KMS-11 (cell line): ENCODE measurements at regions not wholly inside any gene's neighbourhood (a gene's known extent, or its start where the extent isn't known, plus 50 kb on each side); places are given as distances from the start of the nearest gene placed in this dataset.

Source experiments
- H2AFZ ChIP-seq: fragments of 200-600 bp; sonication (generic); 2 replicates; pipeline ENCODE4 v1.6.1; 2016; ENCODE audit warnings: antibody characterized with exemption, mixed run types, low read depth
- H3K27ac ChIP-seq: fragments of 200-600 bp; sonication (generic); 2 replicates; pipeline ENCODE4 v1.6.1; 2016; ENCODE audit warnings: mild to moderate bottlenecking, mixed run types
- H3K27me3 ChIP-seq: fragments of 200-600 bp; sonication (generic); 2 replicates; pipeline ENCODE4 v1.6.1; 2017; ENCODE audit warnings: mild to moderate bottlenecking, low read depth, mixed run types, moderate library complexity; ENCODE audit not compliant: insufficient read depth
- H3K36me3 ChIP-seq: fragments of 200-600 bp; sonication (generic); 2 replicates; pipeline ENCODE4 v1.6.1; 2017; ENCODE audit warnings: mild to moderate bottlenecking, mixed run types; ENCODE audit not compliant: insufficient read depth
- H3K4me1 ChIP-seq: fragments of 200-600 bp; sonication (generic); 2 replicates; pipeline ENCODE4 v1.6.1; 2016; ENCODE audit warnings: mild to moderate bottlenecking, low read depth, mixed run types; ENCODE audit not compliant: poor library complexity, severe bottlenecking
- H3K4me2 ChIP-seq: fragments of 200-600 bp; sonication (generic); 2 replicates; pipeline ENCODE4 v1.7.0; 2016; ENCODE audit warnings: mild to moderate bottlenecking, mixed run types
- H3K4me3 ChIP-seq: fragments of 200-600 bp; sonication (generic); IDR thresholded peaks from 2 replicates; pipeline ENCODE4 v1.6.1; 2017; ENCODE audit warnings: low read depth, low read length, mixed read lengths; ENCODE audit not compliant: insufficient read depth
- H3K79me2 ChIP-seq: fragments of 200-600 bp; sonication (generic); 2 replicates; pipeline ENCODE4 v1.6.1; 2016; ENCODE audit warnings: low read depth, mixed run types; ENCODE audit not compliant: insufficient read depth
- H3K9ac ChIP-seq: fragments of 200-600 bp; sonication (generic); 2 replicates; pipeline ENCODE4 v1.6.1; 2016; ENCODE audit warnings: mild to moderate bottlenecking, mixed run types
- H4K20me1 ChIP-seq: fragments of 200-600 bp; sonication (generic); 2 replicates; pipeline ENCODE4 v1.6.1; 2016; ENCODE audit warnings: mild to moderate bottlenecking, mixed run types; ENCODE audit not compliant: insufficient read depth
- TF ChIP-seq, protein P1 (sequence below): fragments of 200-600 bp; sonication (generic); conservative IDR thresholded peaks from 2 replicates; pipeline ENCODE4 v1.6.1; 2017; ENCODE audit warnings: low read depth, mild to moderate bottlenecking, antibody characterized with exemption, low read length, moderate library complexity, mixed read lengths

DNA sequence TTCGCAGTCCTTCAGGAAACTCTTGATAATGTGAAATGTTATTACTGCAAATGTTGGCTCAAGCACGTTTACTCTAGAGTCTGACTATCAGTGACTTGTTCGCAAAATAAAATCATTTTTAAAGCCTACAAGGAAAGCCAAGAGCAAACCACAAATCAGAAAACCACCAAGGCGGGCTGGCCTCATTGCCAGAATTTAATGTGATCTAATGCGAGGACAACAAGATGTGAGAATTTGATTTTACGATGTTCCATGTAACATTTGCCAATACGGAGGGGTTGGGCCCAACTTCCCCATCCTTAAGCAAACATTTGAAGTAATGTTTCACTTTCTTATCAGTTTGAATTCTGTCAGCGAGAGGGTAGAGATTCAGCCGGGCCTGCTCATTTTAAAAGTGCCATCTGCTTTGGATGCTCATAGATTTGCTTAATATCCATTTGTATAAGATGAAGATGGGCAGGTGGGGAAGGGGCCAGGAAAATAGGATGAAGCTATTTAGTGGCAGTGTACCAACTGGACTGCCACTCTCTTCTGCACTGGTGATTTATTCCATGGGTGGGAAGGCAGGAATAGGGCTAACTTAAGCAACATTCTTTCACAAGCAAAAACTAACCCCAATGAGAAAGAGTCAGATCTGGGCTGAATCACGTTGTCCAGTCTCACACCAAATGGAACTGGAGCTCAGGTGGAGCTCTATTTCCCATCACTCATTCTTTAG is 225.3 kb downstream of the ANAPC10 start:
- TF ChIP-seq, protein P1, sequence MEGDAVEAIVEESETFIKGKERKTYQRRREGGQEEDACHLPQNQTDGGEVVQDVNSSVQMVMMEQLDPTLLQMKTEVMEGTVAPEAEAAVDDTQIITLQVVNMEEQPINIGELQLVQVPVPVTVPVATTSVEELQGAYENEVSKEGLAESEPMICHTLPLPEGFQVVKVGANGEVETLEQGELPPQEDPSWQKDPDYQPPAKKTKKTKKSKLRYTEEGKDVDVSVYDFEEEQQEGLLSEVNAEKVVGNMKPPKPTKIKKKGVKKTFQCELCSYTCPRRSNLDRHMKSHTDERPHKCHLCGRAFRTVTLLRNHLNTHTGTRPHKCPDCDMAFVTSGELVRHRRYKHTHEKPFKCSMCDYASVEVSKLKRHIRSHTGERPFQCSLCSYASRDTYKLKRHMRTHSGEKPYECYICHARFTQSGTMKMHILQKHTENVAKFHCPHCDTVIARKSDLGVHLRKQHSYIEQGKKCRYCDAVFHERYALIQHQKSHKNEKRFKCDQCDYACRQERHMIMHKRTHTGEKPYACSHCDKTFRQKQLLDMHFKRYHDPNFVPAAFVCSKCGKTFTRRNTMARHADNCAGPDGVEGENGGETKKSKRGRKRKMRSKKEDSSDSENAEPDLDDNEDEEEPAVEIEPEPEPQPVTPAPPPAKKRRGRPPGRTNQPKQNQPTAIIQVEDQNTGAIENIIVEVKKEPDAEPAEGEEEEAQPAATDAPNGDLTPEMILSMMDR: no peak

DNA sequence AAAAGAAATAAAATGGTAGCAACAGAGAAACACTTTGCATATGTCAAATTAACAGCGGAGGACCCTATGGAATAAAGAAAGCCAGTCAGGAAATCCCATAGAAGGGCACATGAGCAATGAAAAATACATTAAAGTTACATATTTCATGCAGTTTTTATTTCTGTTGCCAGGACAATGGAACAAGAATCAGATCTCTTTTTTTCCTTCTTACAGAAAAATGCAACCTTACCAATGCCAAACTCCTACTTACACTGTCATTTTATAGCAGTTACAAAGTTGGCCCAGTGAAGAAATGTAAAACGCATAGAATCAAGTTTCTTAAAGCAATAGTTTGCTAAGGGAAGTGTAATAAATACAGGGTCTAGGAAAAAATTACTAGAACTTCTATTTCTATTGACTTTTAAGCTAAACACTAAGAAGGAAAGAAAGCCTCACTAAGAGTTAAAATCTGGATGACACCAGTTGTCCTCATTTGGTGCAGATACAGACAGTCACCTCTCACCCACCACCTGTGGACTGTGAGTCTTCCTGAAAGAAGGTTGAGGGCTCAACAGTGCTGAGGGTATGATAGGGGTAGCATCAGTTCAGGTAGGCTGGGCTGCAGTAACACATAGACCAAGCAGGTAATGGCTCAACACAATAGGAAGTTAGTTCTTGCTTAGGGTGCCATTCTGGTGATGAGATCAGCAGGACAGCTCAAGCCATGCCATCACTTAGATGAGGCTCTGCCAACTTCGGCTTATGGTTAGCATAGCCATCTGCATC is 224.6 kb downstream of the ANAPC10 start:
- H2AFZ ChIP-seq: no peak overlapping the region
- TF ChIP-seq, protein P1: no peak

More for the DNA sequence above, 225.3 kb downstream of the ANAPC10 start:
- H3K27me3 ChIP-seq: no peaks in the 10 kb centered on the region
- H3K9ac ChIP-seq: no peak overlapping the region
- no peaks in the 10 kb centered on the region for H3K36me3 ChIP-seq
- no peak overlapping the region for H3K4me2 ChIP-seq
- H3K4me1 ChIP-seq: no peaks in the 10 kb centered on the region
- H2AFZ ChIP-seq: no peak overlapping the region
- no peak overlapping the region for H3K4me3 ChIP-seq
- H3K27ac ChIP-seq: no peak overlapping the region
- no peaks in the 10 kb centered on the region for H4K20me1 ChIP-seq
- H3K79me2 ChIP-seq: no peaks in the 10 kb centered on the region

DNA sequence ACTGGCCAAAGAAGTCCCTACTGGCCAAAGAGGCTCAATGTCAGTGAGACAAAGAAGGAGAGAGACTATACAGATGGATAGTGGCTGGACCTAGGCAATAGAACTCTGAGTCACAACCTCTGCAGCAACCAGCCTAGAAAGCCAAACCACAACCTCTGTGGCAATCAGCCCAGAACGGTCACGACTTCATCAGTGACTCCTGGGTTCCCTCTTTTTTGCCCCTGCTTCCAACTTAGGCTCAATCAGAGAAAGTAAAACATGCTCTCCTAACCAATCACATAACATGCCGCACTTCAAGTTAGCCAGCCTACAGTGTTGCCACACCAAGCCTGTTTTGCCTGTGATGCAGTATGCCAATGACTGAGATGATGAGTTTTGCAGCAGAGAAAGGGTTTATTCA is 203.4 kb downstream of the ANAPC10 start:
- Histone ChIP-seq H3K9ac (no peak overlapping the region), H3K4me2 (no peak overlapping the region), H4K20me1 (no peaks in the 10 kb centered on the region), H3K36me3 (no peaks in the 10 kb centered on the region), H3K4me1 (no peaks in the 10 kb centered on the region), H3K27ac (no peak overlapping the region), H3K79me2 (no peaks in the 10 kb centered on the region), H3K4me3 (no peak overlapping the region), H3K27me3 (no peaks in the 10 kb centered on the region), H2AFZ (no peak overlapping the region)
- TF ChIP-seq, protein P1: no peak

More for the DNA sequence above, 224.6 kb downstream of the ANAPC10 start:
- H3K9ac ChIP-seq: no peak overlapping the region
- H3K27me3 ChIP-seq: no peaks in the 10 kb centered on the region
- H3K79me2 ChIP-seq: no peaks in the 10 kb centered on the region
- no peaks in the 10 kb centered on the region for H4K20me1 ChIP-seq
- H3K27ac ChIP-seq: no peak overlapping the region
- no peak overlapping the region for H3K4me3 ChIP-seq
- no peaks in the 10 kb centered on the region for H3K4me1 ChIP-seq
- no peak overlapping the region for H3K4me2 ChIP-seq
- H3K36me3 ChIP-seq: no peaks in the 10 kb centered on the region

DNA sequence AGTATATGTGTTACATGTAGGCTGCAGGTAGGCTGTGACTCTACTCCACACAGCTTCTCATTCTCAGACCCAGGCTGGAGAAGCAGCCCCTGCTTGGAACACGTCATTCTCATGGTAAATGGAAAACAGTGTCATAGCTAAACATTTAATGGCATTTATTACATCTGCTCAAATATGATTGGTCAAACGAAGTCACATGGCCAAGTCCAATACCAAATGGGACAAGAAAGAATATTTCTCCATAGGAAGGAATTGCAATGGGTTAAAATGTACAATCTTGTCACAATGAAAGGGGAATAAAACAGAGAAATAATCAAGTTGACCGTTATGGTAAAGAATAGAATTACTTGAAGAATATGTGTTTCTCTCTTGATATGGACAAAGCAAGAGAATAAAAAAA is 198.6 kb downstream of the ANAPC10 start:
- Histone ChIP-seq H3K4me3 (no peak overlapping the region), H3K4me2 (no peak overlapping the region), H3K9ac (no peak overlapping the region), H4K20me1 (no peaks in the 10 kb centered on the region), H3K27ac (no peak overlapping the region), H3K36me3 (no peaks in the 10 kb centered on the region), H2AFZ (no peak overlapping the region), H3K79me2 (no peaks in the 10 kb centered on the region), H3K4me1 (no peaks in the 10 kb centered on the region), H3K27me3 (no peaks in the 10 kb centered on the region)
- TF ChIP-seq, protein P1: no peak
